K562 (cell line): ENCODE measurements at regions not wholly inside any gene's neighbourhood (a gene's known extent, or its start where the extent isn't known, plus 50 kb on each side); places are given as distances from the start of the nearest gene placed in this dataset.

Source experiments
- ARID2 ChIP-seq: fragments of 450-650 bp; IDR thresholded peaks from 2 replicates; pipeline ENCODE4 v1.6.1; 2017; ENCODE audit warnings: antibody characterized with exemption, mild to moderate bottlenecking
- C11orf30 ChIP-seq: fragments of 450-650 bp; IDR thresholded peaks from 2 replicates; pipeline ENCODE4 v1.6.1; 2016; ENCODE audit warnings: low read depth, mild to moderate bottlenecking
- CREB5 ChIP-seq: fragments of 250-450 bp; sonication (Bioruptor Pico); IDR thresholded peaks from 2 replicates; pipeline ENCODE4 v1.5.0; 2020; ENCODE audit warnings: mild to moderate bottlenecking
- GABPA ChIP-seq: fragments of 200-800 bp; sonication (Bioruptor generic); conservative IDR thresholded peaks from 2 replicates; pipeline ENCODE4 v1.6.1; 2016; ENCODE audit warnings: low read depth, missing genetic modification characterization, missing compliant biosample characterization
- MAZ ChIP-seq, 2 experiments: fragments of 450-650 bp in 1 of 2; sonication (generic) in 1 of 2; formaldehyde crosslinking; IDR thresholded peaks in 1 of 2; conservative IDR thresholded peaks in 1 of 2; 2 replicates each; pipeline versions ENCODE4 v1.4.0 to v1.5.0; 2020; ENCODE audit warnings: mild to moderate bottlenecking in 1 of 2, missing genetic modification reagents in 1 of 2
- NR3C1 ChIP-seq: sonication (generic); formaldehyde crosslinking; IDR thresholded peaks from 2 replicates; pipeline ENCODE4 v1.8.1; 2022; ENCODE audit warnings: missing genetic modification reagents
- SMARCE1 ChIP-seq: fragments of 450-650 bp; IDR thresholded peaks from 2 replicates; pipeline ENCODE4 v1.7.1; 2016; ENCODE audit warnings: mild to moderate bottlenecking
- ZEB2 ChIP-seq: fragments of 450-650 bp; IDR thresholded peaks from 2 replicates; pipeline ENCODE4 v1.6.1; 2016
- ZFP1 ChIP-seq: fragments of 450-650 bp; formaldehyde crosslinking; IDR thresholded peaks from 2 replicates; pipeline ENCODE4 v1.4.0; 2020; ENCODE audit warnings: mild to moderate bottlenecking, mixed read lengths
- ZNF140 ChIP-seq: fragments of 250-450 bp; sonication (Bioruptor Pico); IDR thresholded peaks from 2 replicates; pipeline ENCODE4 v1.8.0; 2021; ENCODE audit warnings: moderate library complexity, mild to moderate bottlenecking, inconsistent platforms
- TF ChIP-seq, protein P1 (sequence below), 3 experiments: IDR thresholded peaks in 2 of 3; conservative IDR thresholded peaks in 1 of 3; 2 replicates each; pipeline ENCODE4 v1.5.1; 2011 to 2012; ENCODE audit warnings: low read length in 3 of 3, mild to moderate bottlenecking in 3 of 3, control low read depth in 2 of 3, improper control_type of control experiment in 1 of 3, inconsistent platforms in 1 of 3, low read depth in 1 of 3, mixed read lengths in 1 of 3, moderate library complexity in 1 of 3; ENCODE audit not compliant: insufficient read depth in 2 of 3
- TF ChIP-seq, protein P2 (sequence below): sonication (generic); formaldehyde crosslinking; IDR thresholded peaks from 2 replicates; pipeline ENCODE4 v1.8.1; 2023; ENCODE audit warnings: mild to moderate bottlenecking, missing genetic modification reagents, moderate library complexity

- TF ChIP-seq SMARCE1 (no peak), ZFP1 (CRISPR knock-in tag) (no peak), CREB5 (CRISPR knock-in tag) (no peak), NR3C1 (CRISPR knock-in tag) (no peak), ZNF140 (CRISPR knock-in tag) (no peak), MAZ (CRISPR knock-in tag; conservative IDR thresholded peaks at IDR 0.05 in 1 of 2, IDR thresholded peaks at IDR 0.05 in 1 of 2) (no peak), C11orf30 (no peak), ZEB2 (no peak), GABPA (tag) (no peak), ARID2 (no peak)
- TF ChIP-seq, protein P1, sequence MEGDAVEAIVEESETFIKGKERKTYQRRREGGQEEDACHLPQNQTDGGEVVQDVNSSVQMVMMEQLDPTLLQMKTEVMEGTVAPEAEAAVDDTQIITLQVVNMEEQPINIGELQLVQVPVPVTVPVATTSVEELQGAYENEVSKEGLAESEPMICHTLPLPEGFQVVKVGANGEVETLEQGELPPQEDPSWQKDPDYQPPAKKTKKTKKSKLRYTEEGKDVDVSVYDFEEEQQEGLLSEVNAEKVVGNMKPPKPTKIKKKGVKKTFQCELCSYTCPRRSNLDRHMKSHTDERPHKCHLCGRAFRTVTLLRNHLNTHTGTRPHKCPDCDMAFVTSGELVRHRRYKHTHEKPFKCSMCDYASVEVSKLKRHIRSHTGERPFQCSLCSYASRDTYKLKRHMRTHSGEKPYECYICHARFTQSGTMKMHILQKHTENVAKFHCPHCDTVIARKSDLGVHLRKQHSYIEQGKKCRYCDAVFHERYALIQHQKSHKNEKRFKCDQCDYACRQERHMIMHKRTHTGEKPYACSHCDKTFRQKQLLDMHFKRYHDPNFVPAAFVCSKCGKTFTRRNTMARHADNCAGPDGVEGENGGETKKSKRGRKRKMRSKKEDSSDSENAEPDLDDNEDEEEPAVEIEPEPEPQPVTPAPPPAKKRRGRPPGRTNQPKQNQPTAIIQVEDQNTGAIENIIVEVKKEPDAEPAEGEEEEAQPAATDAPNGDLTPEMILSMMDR (IDR thresholded peaks at IDR 0.05 in 2 of 3, conservative IDR thresholded peaks at IDR 0.05 in 1 of 3; ENCODE audit: insufficient read depth in 2 of 3, low read depth in 1 of 3, low read length in 3 of 3), result no peak
- TF ChIP-seq, protein P2, sequence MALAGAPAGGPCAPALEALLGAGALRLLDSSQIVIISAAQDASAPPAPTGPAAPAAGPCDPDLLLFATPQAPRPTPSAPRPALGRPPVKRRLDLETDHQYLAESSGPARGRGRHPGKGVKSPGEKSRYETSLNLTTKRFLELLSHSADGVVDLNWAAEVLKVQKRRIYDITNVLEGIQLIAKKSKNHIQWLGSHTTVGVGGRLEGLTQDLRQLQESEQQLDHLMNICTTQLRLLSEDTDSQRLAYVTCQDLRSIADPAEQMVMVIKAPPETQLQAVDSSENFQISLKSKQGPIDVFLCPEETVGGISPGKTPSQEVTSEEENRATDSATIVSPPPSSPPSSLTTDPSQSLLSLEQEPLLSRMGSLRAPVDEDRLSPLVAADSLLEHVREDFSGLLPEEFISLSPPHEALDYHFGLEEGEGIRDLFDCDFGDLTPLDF (CRISPR knock-in tag), result no peak
These were observed 69.0 kb upstream of the TAF1B start for GRCh38 chr2:9774266-9774665.
